Caco-2 (cell line): ENCODE measurements at regions not wholly inside any gene's neighbourhood (a gene's known extent, or its start where the extent isn't known, plus 50 kb on each side); places are given as distances from the start of the nearest gene placed in this dataset.

Experiments used
- BruUV-seq: library from RNA; stranded (reverse); fragments of 400-500 nt; replicated peaks from 2 replicates; lab custom pipeline; 2021; lab: Mats Ljungman, UMichigan
- CTCF ChIA-PET: fragments of 300-600 bp; sonication (Branson Sonifier 250); formaldehyde crosslinking; loops from one replicate; lab custom pipeline; 2022; ENCODE audit warnings: antibody characterized with exemption; lab: Charles Lee
- POLR2A ChIA-PET: fragments of 300-600 bp; sonication (Branson Sonifier 250); formaldehyde crosslinking; loops from one replicate; lab custom pipeline; 2022; ENCODE audit warnings: antibody characterized with exemption; lab: Charles Lee
- DNase-seq, 2 experiments: peaks; one replicate each; pipeline versions ENCODE4 v3.0.0 to v3.0.0-alpha.2; 2020 to 2022
- H3K27me3 ChIP-seq: replicated peaks from 2 replicates; pipeline ENCODE4 v1.6.0; 2011; ENCODE audit warnings: low read length; ENCODE audit not compliant: control insufficient read depth, insufficient read depth
- H3K36me3 ChIP-seq: 2 replicates; pipeline ENCODE4 v1.5.1; 2011; ENCODE audit warnings: low read length; ENCODE audit not compliant: control insufficient read depth, insufficient read depth
- H3K4me1 ChIP-seq: fragments of 250-450 bp; sonication (Bioruptor Pico); 2 replicates; pipeline ENCODE4 v1.5.1; 2020; ENCODE audit warnings: mild to moderate bottlenecking
- H3K4me3 ChIP-seq: 2 replicates; pipeline ENCODE4 v1.5.1; 2011; ENCODE audit warnings: low read depth, mild to moderate bottlenecking, control low read depth, low read length
- H3K9me3 ChIP-seq: fragments of 250-450 bp; sonication (Bioruptor Pico); 2 replicates; pipeline ENCODE4 v1.5.1; 2020; ENCODE audit warnings: mild to moderate bottlenecking, moderate library complexity
- H3K27ac Mint-ChIP-seq: one replicate; pipeline ENCODE4 v1.8.0; 2022; ENCODE audit warnings: mixed read lengths; ENCODE audit not compliant: unreplicated experiment
- H3K27me3 Mint-ChIP-seq: one replicate; pipeline ENCODE4 v1.8.0; 2022; ENCODE audit warnings: mixed read lengths; ENCODE audit not compliant: insufficient read depth, unreplicated experiment
- H3K36me3 Mint-ChIP-seq: one replicate; pipeline ENCODE4 v1.8.0; 2022; ENCODE audit warnings: mild to moderate bottlenecking, mixed read lengths; ENCODE audit not compliant: insufficient read depth, unreplicated experiment
- H3K4me1 Mint-ChIP-seq: one replicate; pipeline ENCODE4 v1.8.0; 2022; ENCODE audit warnings: low read depth, mixed read lengths; ENCODE audit not compliant: unreplicated experiment
- H3K4me3 Mint-ChIP-seq: one replicate; pipeline ENCODE4 v1.8.0; 2022; ENCODE audit warnings: mild to moderate bottlenecking, moderate library complexity, mixed read lengths; ENCODE audit not compliant: unreplicated experiment
- H3K9me3 Mint-ChIP-seq: one replicate; pipeline ENCODE4 v1.8.0; 2022; ENCODE audit warnings: mixed read lengths; ENCODE audit not compliant: unreplicated experiment
- CTCF ChIP-seq, 2 experiments: fragments of 200-600 bp in 1 of 2; IDR thresholded peaks; 1 replicate in 1 of 2; 2 replicates in 1 of 2; pipeline versions ENCODE4 v1.5.1 to v1.8.0; 2011 to 2022; ENCODE audit warnings: antibody characterized with exemption in 1 of 2, control low read depth in 1 of 2, inconsistent platforms in 1 of 2, low read depth in 1 of 2, low read length in 1 of 2, mild to moderate bottlenecking in 1 of 2, moderate library complexity in 1 of 2; ENCODE audit not compliant: insufficient read depth in 1 of 2, severe bottlenecking in 1 of 2, unreplicated experiment in 1 of 2
- intact Hi-C: fragments of 100-400 bp; cut with micrococcal nuclease; formaldehyde crosslinking; loops from one replicate; pipeline ENCODE4 v1.10.0; 2022; ENCODE audit not compliant: unreplicated experiment

GRCh38 chr6:113758826-113759574, 98.1 kb upstream of the MARCKS start:
- H3K27me3 ChIP-seq: no peaks in the 10 kb centered on the region

GRCh38 chr6:113762641-113763040, 94.5 kb upstream of the MARCKS start:
- no TSS peak for BruUV-seq

More at GRCh38 chr6:113758826-113759574, 98.1 kb upstream of the MARCKS start:
- H3K4me1 ChIP-seq: peaks cover 24% of the 10 kb centered on the region
- H3K9me3 ChIP-seq: no peaks in the 10 kb centered on the region
- ChIA-PET CTCF (no interaction called here), POLR2A (no interaction called here)
- Mint-ChIP-seq H3K9me3 (peaks cover 10% of the 10 kb centered on the region), H3K4me3 (no peak overlapping the region), H3K36me3 (peaks cover 12% of the 10 kb centered on the region), H3K27ac (no peak overlapping the region), H3K4me1 (peaks cover 22% of the 10 kb centered on the region), H3K27me3 (no peaks in the 10 kb centered on the region)
- no peaks in the 10 kb centered on the region for H3K36me3 ChIP-seq
- TF ChIP-seq CTCF (IDR thresholded peaks at IDR 0.05; ENCODE audit: insufficient read depth in 1 of 2, low read depth in 1 of 2, low read length in 1 of 2, severe bottlenecking in 1 of 2, unreplicated experiment in 1 of 2): no peak
- DNase-seq: no peak
- intact Hi-C loops: no loop called here
- H3K4me3 ChIP-seq: no peak overlapping the region
- BruUV-seq: no TSS peak

More at GRCh38 chr6:113762641-113763040, 94.5 kb upstream of the MARCKS start:
- CTCF ChIA-PET: interaction anchor here (0.8 to 1.3 kb wide), 2 partner anchors 14 to 883 kb away, joined by 4 to 7 read pairs; no protein-coding TSS in a partner anchor
- POLR2A ChIA-PET: interaction anchor here (0.6 kb wide), 1 partner anchor 92 kb away, joined by 3 read pairs; no protein-coding TSS in a partner anchor
- Histone ChIP-seq H3K27me3 (no peaks in the 10 kb centered on the region), H3K9me3 (no peaks in the 10 kb centered on the region), H3K4me3 (no peak overlapping the region), H3K36me3 (no peaks in the 10 kb centered on the region), H3K4me1 (peaks cover 25% of the 10 kb centered on the region)
- TF ChIP-seq CTCF (IDR thresholded peaks at IDR 0.05; ENCODE audit: insufficient read depth in 1 of 2, low read depth in 1 of 2, low read length in 1 of 2, severe bottlenecking in 1 of 2, unreplicated experiment in 1 of 2): no peak
- intact Hi-C loops: no loop called here
- no peak overlapping the region for H3K4me3 Mint-ChIP-seq
- H3K36me3 Mint-ChIP-seq: peaks cover 14% of the 10 kb centered on the region
- H3K27me3 Mint-ChIP-seq: no peaks in the 10 kb centered on the region
- H3K27ac Mint-ChIP-seq: peak overlapping the region; percentile 89
- DNase-seq: no peak
- peaks cover 5% of the 10 kb centered on the region for H3K9me3 Mint-ChIP-seq
- peaks cover 22% of the 10 kb centered on the region for H3K4me1 Mint-ChIP-seq
